ENCODE measurements at regions not wholly inside any gene's neighbourhood (a gene's known extent, or its start where the extent isn't known, plus 50 kb on each side); places are given as distances from the start of the nearest gene placed in this dataset.

DNA sequence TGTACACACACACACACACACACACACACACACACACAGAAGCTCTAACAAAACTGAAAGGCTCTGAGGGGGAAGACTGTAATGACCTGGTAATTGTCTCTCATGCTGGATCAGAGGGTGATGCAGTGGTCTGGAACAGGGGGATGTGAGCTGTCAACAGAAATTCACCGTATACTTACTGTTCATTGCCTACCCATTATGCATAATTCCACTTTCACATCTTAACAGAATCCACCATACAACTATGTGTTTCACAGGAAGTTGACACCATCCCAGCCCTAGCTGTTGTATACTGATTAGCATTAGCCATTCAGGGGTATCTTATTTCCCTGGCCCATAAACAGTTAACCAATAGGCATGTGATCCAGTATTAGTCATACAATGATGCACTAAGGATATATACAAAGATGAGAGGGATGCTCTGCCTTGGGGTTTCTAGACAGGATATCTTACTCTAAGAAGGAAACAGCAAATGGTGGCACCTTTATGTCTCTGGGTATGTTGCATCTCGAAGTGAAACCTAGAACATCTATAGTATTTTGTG lies 396.5 kb upstream of the BRINP1 start:
- Histone ChIP-seq H3K36me3 (ENCODE audit: control insufficient read depth, insufficient read depth, low read length) (no peaks in the 10 kb centered on the region), H3K4me1 (ENCODE audit: control insufficient read depth, insufficient read depth, low read length) (no peaks in the 10 kb centered on the region), H3K27me3 (ENCODE audit: control insufficient read depth, insufficient read depth, low read length) (no peaks in the 10 kb centered on the region), H3K4me3 (ENCODE audit: low read depth in 2 of 2, low read length in 2 of 2) (no peak overlapping the region), H3K27ac (ENCODE audit: low read length) (no peak overlapping the region), H3K9me3 (ENCODE audit: control insufficient read depth, insufficient read depth, low read depth, low read length) (no peaks in the 10 kb centered on the region)
- intact Hi-C loops (cut with micrococcal nuclease; ENCODE audit: unreplicated experiment), result no loop called here
- DNase-seq (ENCODE audit: low read depth, low spot score) (no peak), ATAC-seq (no peak)
- CTCF ChIA-PET, result no interaction called here
- POLR2A ChIA-PET, result no interaction called here
- no TSS peak for BruUV-seq (replicated peaks)
- TF ChIP-seq, protein P1, sequence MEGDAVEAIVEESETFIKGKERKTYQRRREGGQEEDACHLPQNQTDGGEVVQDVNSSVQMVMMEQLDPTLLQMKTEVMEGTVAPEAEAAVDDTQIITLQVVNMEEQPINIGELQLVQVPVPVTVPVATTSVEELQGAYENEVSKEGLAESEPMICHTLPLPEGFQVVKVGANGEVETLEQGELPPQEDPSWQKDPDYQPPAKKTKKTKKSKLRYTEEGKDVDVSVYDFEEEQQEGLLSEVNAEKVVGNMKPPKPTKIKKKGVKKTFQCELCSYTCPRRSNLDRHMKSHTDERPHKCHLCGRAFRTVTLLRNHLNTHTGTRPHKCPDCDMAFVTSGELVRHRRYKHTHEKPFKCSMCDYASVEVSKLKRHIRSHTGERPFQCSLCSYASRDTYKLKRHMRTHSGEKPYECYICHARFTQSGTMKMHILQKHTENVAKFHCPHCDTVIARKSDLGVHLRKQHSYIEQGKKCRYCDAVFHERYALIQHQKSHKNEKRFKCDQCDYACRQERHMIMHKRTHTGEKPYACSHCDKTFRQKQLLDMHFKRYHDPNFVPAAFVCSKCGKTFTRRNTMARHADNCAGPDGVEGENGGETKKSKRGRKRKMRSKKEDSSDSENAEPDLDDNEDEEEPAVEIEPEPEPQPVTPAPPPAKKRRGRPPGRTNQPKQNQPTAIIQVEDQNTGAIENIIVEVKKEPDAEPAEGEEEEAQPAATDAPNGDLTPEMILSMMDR (IDR thresholded peaks at IDR 0.05), result no peak
- TF ChIP-seq POLR2AphosphoS5 (IDR thresholded peaks at IDR 0.05; ENCODE audit: low read depth, low read length), result no peak
- no peak for TF ChIP-seq TCF7L2 (IDR thresholded peaks at IDR 0.05; ENCODE audit: low read depth, low read length)
- no peak for TF ChIP-seq SIN3A (IDR thresholded peaks at IDR 0.05; ENCODE audit: borderline replicate concordance, insufficient read depth, low read depth, low read length)
- TF ChIP-seq, protein P2, sequence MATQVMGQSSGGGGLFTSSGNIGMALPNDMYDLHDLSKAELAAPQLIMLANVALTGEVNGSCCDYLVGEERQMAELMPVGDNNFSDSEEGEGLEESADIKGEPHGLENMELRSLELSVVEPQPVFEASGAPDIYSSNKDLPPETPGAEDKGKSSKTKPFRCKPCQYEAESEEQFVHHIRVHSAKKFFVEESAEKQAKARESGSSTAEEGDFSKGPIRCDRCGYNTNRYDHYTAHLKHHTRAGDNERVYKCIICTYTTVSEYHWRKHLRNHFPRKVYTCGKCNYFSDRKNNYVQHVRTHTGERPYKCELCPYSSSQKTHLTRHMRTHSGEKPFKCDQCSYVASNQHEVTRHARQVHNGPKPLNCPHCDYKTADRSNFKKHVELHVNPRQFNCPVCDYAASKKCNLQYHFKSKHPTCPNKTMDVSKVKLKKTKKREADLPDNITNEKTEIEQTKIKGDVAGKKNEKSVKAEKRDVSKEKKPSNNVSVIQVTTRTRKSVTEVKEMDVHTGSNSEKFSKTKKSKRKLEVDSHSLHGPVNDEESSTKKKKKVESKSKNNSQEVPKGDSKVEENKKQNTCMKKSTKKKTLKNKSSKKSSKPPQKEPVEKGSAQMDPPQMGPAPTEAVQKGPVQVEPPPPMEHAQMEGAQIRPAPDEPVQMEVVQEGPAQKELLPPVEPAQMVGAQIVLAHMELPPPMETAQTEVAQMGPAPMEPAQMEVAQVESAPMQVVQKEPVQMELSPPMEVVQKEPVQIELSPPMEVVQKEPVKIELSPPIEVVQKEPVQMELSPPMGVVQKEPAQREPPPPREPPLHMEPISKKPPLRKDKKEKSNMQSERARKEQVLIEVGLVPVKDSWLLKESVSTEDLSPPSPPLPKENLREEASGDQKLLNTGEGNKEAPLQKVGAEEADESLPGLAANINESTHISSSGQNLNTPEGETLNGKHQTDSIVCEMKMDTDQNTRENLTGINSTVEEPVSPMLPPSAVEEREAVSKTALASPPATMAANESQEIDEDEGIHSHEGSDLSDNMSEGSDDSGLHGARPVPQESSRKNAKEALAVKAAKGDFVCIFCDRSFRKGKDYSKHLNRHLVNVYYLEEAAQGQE (IDR thresholded peaks at IDR 0.05; ENCODE audit: insufficient read depth in 1 of 2, low read depth in 2 of 2, low read length in 1 of 2), result no peak
- in situ Hi-C loops (cut with HindIII; ENCODE audit: low pct_unique_long_range_greater_than_20kb, low sequenced_read_pairs), result no loop called here

DNA sequence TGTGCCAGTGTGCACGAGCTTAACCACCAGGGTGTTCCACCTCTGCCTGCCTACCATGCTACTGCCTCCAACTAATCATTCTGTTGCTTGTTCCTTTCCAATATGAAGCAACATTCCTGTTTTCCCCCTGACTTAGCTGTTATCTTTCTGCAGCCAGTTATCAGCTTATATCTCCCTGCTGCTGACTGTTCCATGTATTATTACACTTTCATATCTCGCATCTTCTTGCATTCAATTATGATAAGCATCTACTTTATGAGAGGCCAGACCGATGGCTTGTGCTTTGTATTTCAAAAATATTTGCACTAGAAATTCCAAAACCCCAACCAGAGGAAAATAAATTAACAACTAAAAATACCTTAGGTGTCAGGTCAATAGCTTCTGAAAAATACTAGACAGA lies 394.0 kb upstream of the BRINP1 start:
- ATAC-seq (no peak), DNase-seq (ENCODE audit: low read depth, low spot score) (no peak)
- no peaks in the 10 kb centered on the region for H3K9me3 ChIP-seq (ENCODE audit: control insufficient read depth, insufficient read depth, low read depth, low read length)
- intact Hi-C loops (cut with micrococcal nuclease; ENCODE audit: unreplicated experiment), result no loop called here
- ChIA-PET CTCF (no interaction called here), POLR2A (no interaction called here)
- H3K4me3 ChIP-seq (ENCODE audit: low read depth in 2 of 2, low read length in 2 of 2), result no peak overlapping the region
- in situ Hi-C loops (cut with HindIII; ENCODE audit: low pct_unique_long_range_greater_than_20kb, low sequenced_read_pairs), result no loop called here
- TF ChIP-seq POLR2AphosphoS5 (IDR thresholded peaks at IDR 0.05; ENCODE audit: low read depth, low read length) (no peak), TCF7L2 (IDR thresholded peaks at IDR 0.05; ENCODE audit: low read depth, low read length) (no peak), SIN3A (IDR thresholded peaks at IDR 0.05; ENCODE audit: borderline replicate concordance, insufficient read depth, low read depth, low read length) (no peak)
- TF ChIP-seq, protein P2 (IDR thresholded peaks at IDR 0.05; ENCODE audit: insufficient read depth in 1 of 2, low read depth in 2 of 2, low read length in 1 of 2), result no peak
- TF ChIP-seq, protein P1 (IDR thresholded peaks at IDR 0.05), result no peak
- H3K36me3 ChIP-seq (ENCODE audit: control insufficient read depth, insufficient read depth, low read length), result no peaks in the 10 kb centered on the region
- H3K27ac ChIP-seq (ENCODE audit: low read length), result no peak overlapping the region
- no TSS peak for BruUV-seq (replicated peaks)
- H3K4me1 ChIP-seq (ENCODE audit: control insufficient read depth, insufficient read depth, low read length), result no peaks in the 10 kb centered on the region
- H3K27me3 ChIP-seq (ENCODE audit: control insufficient read depth, insufficient read depth, low read length), result no peaks in the 10 kb centered on the region
